Tibial nerve (tissue), 4 donors: ENCODE measurements at regions not wholly inside any gene's neighbourhood (a gene's known extent, or its start where the extent isn't known, plus 50 kb on each side); places are given as distances from the start of the nearest gene placed in this dataset.

Source experiments
- EP300 ChIP-seq, 2 donors: sonication (generic); formaldehyde crosslinking; IDR thresholded peaks; one replicate each; pipeline ENCODE4 v1.6.1; 2017; ENCODE audit warnings: antibody characterized with exemption in 2 of 2, mild to moderate bottlenecking in 1 of 2
- POLR2A ChIP-seq, 2 donors: fragments of 450-650 bp; IDR thresholded peaks; one replicate each; pipeline ENCODE4 v1.6.1; 2017; ENCODE audit warnings: antibody characterized with exemption in 2 of 2, mild to moderate bottlenecking in 2 of 2, moderate library complexity in 2 of 2
- TF ChIP-seq, protein P1 (sequence below), 5 experiments: fragments of 200-600 bp in 3 of 5; fragments of 450-650 bp in 2 of 5; sonication (generic) in 3 of 5; IDR thresholded peaks; one replicate each; pipeline ENCODE4 v1.5.1; 2016 to 2019; ENCODE audit warnings: antibody characterized with exemption in 5 of 5, mild to moderate bottlenecking in 3 of 5, moderate library complexity in 2 of 5

GRCh38 chr2:224191465-224191864 lies 152.4 kb upstream of the SERPINE2 start:
- TF ChIP-seq, protein P1, sequence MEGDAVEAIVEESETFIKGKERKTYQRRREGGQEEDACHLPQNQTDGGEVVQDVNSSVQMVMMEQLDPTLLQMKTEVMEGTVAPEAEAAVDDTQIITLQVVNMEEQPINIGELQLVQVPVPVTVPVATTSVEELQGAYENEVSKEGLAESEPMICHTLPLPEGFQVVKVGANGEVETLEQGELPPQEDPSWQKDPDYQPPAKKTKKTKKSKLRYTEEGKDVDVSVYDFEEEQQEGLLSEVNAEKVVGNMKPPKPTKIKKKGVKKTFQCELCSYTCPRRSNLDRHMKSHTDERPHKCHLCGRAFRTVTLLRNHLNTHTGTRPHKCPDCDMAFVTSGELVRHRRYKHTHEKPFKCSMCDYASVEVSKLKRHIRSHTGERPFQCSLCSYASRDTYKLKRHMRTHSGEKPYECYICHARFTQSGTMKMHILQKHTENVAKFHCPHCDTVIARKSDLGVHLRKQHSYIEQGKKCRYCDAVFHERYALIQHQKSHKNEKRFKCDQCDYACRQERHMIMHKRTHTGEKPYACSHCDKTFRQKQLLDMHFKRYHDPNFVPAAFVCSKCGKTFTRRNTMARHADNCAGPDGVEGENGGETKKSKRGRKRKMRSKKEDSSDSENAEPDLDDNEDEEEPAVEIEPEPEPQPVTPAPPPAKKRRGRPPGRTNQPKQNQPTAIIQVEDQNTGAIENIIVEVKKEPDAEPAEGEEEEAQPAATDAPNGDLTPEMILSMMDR (IDR thresholded peaks at IDR 0.05): no peak
- TF ChIP-seq POLR2A (IDR thresholded peaks at IDR 0.05) (no peak), EP300 (IDR thresholded peaks at IDR 0.05) (no peak)
